ENCODE measurements at regions not wholly inside any gene's neighbourhood (a gene's known extent, or its start where the extent isn't known, plus 50 kb on each side); places are given as distances from the start of the nearest gene placed in this dataset.

DNA sequence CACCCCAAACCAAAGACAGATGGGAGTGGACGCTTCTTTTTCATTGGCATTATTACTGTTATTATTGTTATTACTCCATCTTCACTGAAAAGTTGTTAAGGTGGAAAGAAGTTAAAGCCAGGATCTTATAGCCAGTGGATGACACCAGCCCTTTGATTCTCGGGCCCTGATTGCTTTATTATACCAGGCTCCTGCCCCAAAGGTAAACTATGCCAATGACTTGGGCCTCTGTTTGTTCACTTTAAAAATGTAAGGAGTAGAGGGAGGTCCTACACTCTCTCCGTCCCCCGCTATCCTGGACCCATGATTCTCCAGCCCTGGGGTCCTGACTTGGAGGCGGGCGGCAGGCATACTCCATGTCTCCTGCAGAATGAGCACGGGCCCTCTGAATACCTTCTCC lies 106.8 kb downstream of the TOMM20 start:
- FAIRE-seq (no peak), DNase-seq (ENCODE audit: low read depth, low spot score) (no peak)
- TF ChIP-seq EZH2 (IDR thresholded peaks at IDR 0.05; ENCODE audit: low read length) = no peak
- TF ChIP-seq, protein P1, sequence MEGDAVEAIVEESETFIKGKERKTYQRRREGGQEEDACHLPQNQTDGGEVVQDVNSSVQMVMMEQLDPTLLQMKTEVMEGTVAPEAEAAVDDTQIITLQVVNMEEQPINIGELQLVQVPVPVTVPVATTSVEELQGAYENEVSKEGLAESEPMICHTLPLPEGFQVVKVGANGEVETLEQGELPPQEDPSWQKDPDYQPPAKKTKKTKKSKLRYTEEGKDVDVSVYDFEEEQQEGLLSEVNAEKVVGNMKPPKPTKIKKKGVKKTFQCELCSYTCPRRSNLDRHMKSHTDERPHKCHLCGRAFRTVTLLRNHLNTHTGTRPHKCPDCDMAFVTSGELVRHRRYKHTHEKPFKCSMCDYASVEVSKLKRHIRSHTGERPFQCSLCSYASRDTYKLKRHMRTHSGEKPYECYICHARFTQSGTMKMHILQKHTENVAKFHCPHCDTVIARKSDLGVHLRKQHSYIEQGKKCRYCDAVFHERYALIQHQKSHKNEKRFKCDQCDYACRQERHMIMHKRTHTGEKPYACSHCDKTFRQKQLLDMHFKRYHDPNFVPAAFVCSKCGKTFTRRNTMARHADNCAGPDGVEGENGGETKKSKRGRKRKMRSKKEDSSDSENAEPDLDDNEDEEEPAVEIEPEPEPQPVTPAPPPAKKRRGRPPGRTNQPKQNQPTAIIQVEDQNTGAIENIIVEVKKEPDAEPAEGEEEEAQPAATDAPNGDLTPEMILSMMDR (optimal IDR thresholded peaks at IDR 0.05 in 1 of 3, IDR thresholded peaks at IDR 0.05 in 1 of 3, conservative IDR thresholded peaks at IDR 0.05 in 1 of 3; ENCODE audit: extremely low read depth in 1 of 3, insufficient read depth in 2 of 3, low read length in 3 of 3) = no peak
- Histone ChIP-seq H3K27ac (ENCODE audit: control insufficient read depth, insufficient read depth, low read length) (no peak overlapping the region), H3K9me3 (ENCODE audit: control insufficient read depth, low read depth, low read length) (no peaks in the 10 kb centered on the region), H3K4me3 (ENCODE audit: control insufficient read depth in 2 of 3, extremely low read depth in 1 of 3, insufficient read depth in 2 of 3, low read depth in 1 of 3, low read length in 3 of 3) (no peak overlapping the region), H3K4me1 (ENCODE audit: control insufficient read depth, extremely low read depth, insufficient read depth, low read length) (peaks cover 31% of the 10 kb centered on the region), H2AFZ (ENCODE audit: control insufficient read depth, low read length) (no peak overlapping the region), H4K20me1 (ENCODE audit: control insufficient read depth, extremely low read depth, insufficient read depth, low read length) (no peaks in the 10 kb centered on the region), H3K27me3 (ENCODE audit: control insufficient read depth, extremely low read depth, insufficient read depth, low read length) (no peaks in the 10 kb centered on the region), H3K36me3 (ENCODE audit: control insufficient read depth in 2 of 2, extremely low read depth in 1 of 2, insufficient read depth in 2 of 2, low read length in 2 of 2) (no peaks in the 10 kb centered on the region), H3K9me1 (ENCODE audit: control insufficient read depth, extremely low read depth, insufficient read depth, low read length) (no peaks in the 10 kb centered on the region), H3K9ac (ENCODE audit: control insufficient read depth, extremely low read depth, insufficient read depth, low read length) (no peak overlapping the region), H3K79me2 (ENCODE audit: control insufficient read depth, insufficient read depth, low read length) (no peaks in the 10 kb centered on the region), H3K4me2 (ENCODE audit: control insufficient read depth, extremely low read depth, insufficient read depth, low read depth, low read length) (no peak overlapping the region)
- dilution Hi-C loops (cut with MboI; ENCODE audit: extremely low pct_ligation_motif_present, low sequenced_read_pairs) = no loop called here

DNA sequence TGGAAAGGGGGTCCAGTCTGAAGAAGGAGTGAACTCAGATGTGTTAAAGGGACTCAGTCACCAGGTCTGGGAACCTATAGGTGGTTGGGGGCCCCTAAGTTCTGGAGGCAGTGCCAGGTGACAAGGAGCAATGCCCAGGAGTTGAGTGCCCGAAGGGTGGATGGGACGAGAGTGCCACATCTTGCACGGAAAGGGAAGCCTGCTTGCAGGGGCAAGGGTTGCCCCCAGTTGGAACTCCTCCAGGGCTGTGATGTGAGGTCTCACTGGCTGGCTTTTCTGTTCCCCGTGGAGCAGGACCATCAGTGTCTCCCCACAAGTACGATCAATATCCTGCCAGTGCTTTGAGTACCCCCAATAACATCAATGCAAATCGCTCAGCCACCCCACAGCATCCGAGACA lies 107.3 kb downstream of the TOMM20 start:
- DNase-seq (ENCODE audit: low read depth, low spot score) (no peak), FAIRE-seq (no peak)
- no peaks in the 10 kb centered on the region for H3K9me3 ChIP-seq (ENCODE audit: control insufficient read depth, low read depth, low read length)
- no peaks in the 10 kb centered on the region for H3K36me3 ChIP-seq (ENCODE audit: control insufficient read depth in 2 of 2, extremely low read depth in 1 of 2, insufficient read depth in 2 of 2, low read length in 2 of 2)
- H3K27ac ChIP-seq (ENCODE audit: control insufficient read depth, insufficient read depth, low read length) = no peak overlapping the region
- no peaks in the 10 kb centered on the region for H3K79me2 ChIP-seq (ENCODE audit: control insufficient read depth, insufficient read depth, low read length)
- H4K20me1 ChIP-seq (ENCODE audit: control insufficient read depth, extremely low read depth, insufficient read depth, low read length) = no peaks in the 10 kb centered on the region
- no peaks in the 10 kb centered on the region for H3K27me3 ChIP-seq (ENCODE audit: control insufficient read depth, extremely low read depth, insufficient read depth, low read length)
- no peak overlapping the region for H2AFZ ChIP-seq (ENCODE audit: control insufficient read depth, low read length)
- dilution Hi-C loops (cut with MboI; ENCODE audit: extremely low pct_ligation_motif_present, low sequenced_read_pairs) = no loop called here
- peaks cover 30% of the 10 kb centered on the region for H3K4me1 ChIP-seq (ENCODE audit: control insufficient read depth, extremely low read depth, insufficient read depth, low read length)
- no peak overlapping the region for H3K4me2 ChIP-seq (ENCODE audit: control insufficient read depth, extremely low read depth, insufficient read depth, low read depth, low read length)
- no peak overlapping the region for H3K9ac ChIP-seq (ENCODE audit: control insufficient read depth, extremely low read depth, insufficient read depth, low read length)
- no peaks in the 10 kb centered on the region for H3K9me1 ChIP-seq (ENCODE audit: control insufficient read depth, extremely low read depth, insufficient read depth, low read length)
- H3K4me3 ChIP-seq (ENCODE audit: control insufficient read depth in 2 of 3, extremely low read depth in 1 of 3, insufficient read depth in 2 of 3, low read depth in 1 of 3, low read length in 3 of 3) = no peak overlapping the region
- TF ChIP-seq, protein P1 (optimal IDR thresholded peaks at IDR 0.05 in 1 of 3, IDR thresholded peaks at IDR 0.05 in 1 of 3, conservative IDR thresholded peaks at IDR 0.05 in 1 of 3; ENCODE audit: extremely low read depth in 1 of 3, insufficient read depth in 2 of 3, low read length in 3 of 3) = no peak
- no peak for TF ChIP-seq EZH2 (IDR thresholded peaks at IDR 0.05; ENCODE audit: low read length)
